Stimulated activated CD4-positive, alpha-beta T cell treated with anti-CD3 and anti-CD28 coated beads, Interleukin-15, amount 100 ng/mL, for 1 hour (primary cell): ENCODE measurements at regions not wholly inside any gene's neighbourhood (a gene's known extent, or its start where the extent isn't known, plus 50 kb on each side); places are given as distances from the start of the nearest gene placed in this dataset.
"Not testable (repeated sequence)": the region's sequence is repeated elsewhere in the genome, so short reads cannot be mapped to it uniquely, and the experiment has no call there.

Experiments
- DNase-seq, 2 donors: peaks; one replicate each; pipeline ENCODE4 v3.0.0-alpha.2; 2020; ENCODE audit warnings: low read depth in 1 of 2, low spot score in 1 of 2

- no peak for DNase-seq
These were observed 1018.9 kb upstream of the ZEB2 start for GRCh38 chr2:145538661-145539350.

- no peak for DNase-seq
These were observed 1010.7 kb upstream of the ZEB2 start for GRCh38 chr2:145530653-145531052.

- no peak for DNase-seq
These were observed 1004.9 kb upstream of the ZEB2 start for GRCh38 chr2:145524836-145525235.

GRCh38 chr2:145524303-145524702 lies 1004.4 kb upstream of the ZEB2 start:
- no peak for DNase-seq

- not testable (repeated sequence) for DNase-seq
These were observed 999.3 kb upstream of the ZEB2 start for GRCh38 chr2:145519254-145519653.

GRCh38 chr2:145511946-145512345 lies 992.0 kb upstream of the ZEB2 start:
- no peak for DNase-seq

GRCh38 chr2:145503511-145503910 lies 983.6 kb upstream of the ZEB2 start:
- no peak for DNase-seq

GRCh38 chr2:145501920-145502319 lies 982.0 kb upstream of the ZEB2 start:
- no peak for DNase-seq

GRCh38 chr2:145495590-145495989 lies 975.7 kb upstream of the ZEB2 start:
- DNase-seq = no peak

GRCh38 chr2:145494441-145494840 lies 974.5 kb upstream of the ZEB2 start:
- no peak for DNase-seq

- no peak for DNase-seq
These were observed 968.7 kb upstream of the ZEB2 start for GRCh38 chr2:145488571-145488970.

- DNase-seq = no peak
These were observed 964.7 kb upstream of the ZEB2 start for GRCh38 chr2:145484448-145485097.

- DNase-seq = no peak
These were observed 963.9 kb upstream of the ZEB2 start for GRCh38 chr2:145483854-145484253.

GRCh38 chr2:145481334-145481922 lies 961.5 kb upstream of the ZEB2 start:
- no peak for DNase-seq

- DNase-seq = no peak
These were observed 944.9 kb upstream of the ZEB2 start for GRCh38 chr2:145464866-145465265.

GRCh38 chr2:145460112-145460511 lies 940.2 kb upstream of the ZEB2 start:
- DNase-seq = no peak

- DNase-seq = no peak
These were observed 911.4 kb upstream of the ZEB2 start for GRCh38 chr2:145431181-145431951.

- no peak for DNase-seq
These were observed 903.9 kb upstream of the ZEB2 start for GRCh38 chr2:145423809-145424208.

- no peak for DNase-seq
These were observed 902.7 kb upstream of the ZEB2 start for GRCh38 chr2:145422576-145422975.

GRCh38 chr2:145421841-145422240 lies 901.9 kb upstream of the ZEB2 start:
- DNase-seq = no peak

- no peak for DNase-seq
These were observed 896.7 kb upstream of the ZEB2 start for GRCh38 chr2:145416640-145417039.

- DNase-seq = no peak
These were observed 895.2 kb upstream of the ZEB2 start for GRCh38 chr2:145415151-145415550.
